ENCODE measurements at regions not wholly inside any gene's neighbourhood (a gene's known extent, or its start where the extent isn't known, plus 50 kb on each side); places are given as distances from the start of the nearest gene placed in this dataset.
"Not testable (repeated sequence)": the region's sequence is repeated elsewhere in the genome, so short reads cannot be mapped to it uniquely, and the experiment has no call there.

- DNase-seq = no peak
These were observed 157.1 kb upstream of the BCHE start for GRCh38 chr3:165994293-165994692.

- no peak for DNase-seq
These were observed 147.4 kb upstream of the BCHE start for GRCh38 chr3:165984589-165984988.

GRCh38 chr3:165983284-165983683, 146.1 kb upstream of the BCHE start:
- DNase-seq = no peak

GRCh38 chr3:165981318-165981717, 144.1 kb upstream of the BCHE start:
- DNase-seq = no peak

GRCh38 chr3:165960825-165961224, 123.6 kb upstream of the BCHE start:
- DNase-seq = not testable (repeated sequence)

GRCh38 chr3:165954171-165954570, 116.9 kb upstream of the BCHE start:
- DNase-seq = no peak

GRCh38 chr3:165946360-165946759, 109.1 kb upstream of the BCHE start:
- no peak for DNase-seq

GRCh38 chr3:165938986-165939540, 101.8 kb upstream of the BCHE start:
- DNase-seq = no peak

- DNase-seq = not testable (repeated sequence)
These were observed 98.9 kb upstream of the BCHE start for GRCh38 chr3:165936081-165936480.

- DNase-seq = not testable (repeated sequence)
These were observed 87.1 kb upstream of the BCHE start for GRCh38 chr3:165924301-165924791.

- DNase-seq = no peak
These were observed 83.8 kb upstream of the BCHE start for GRCh38 chr3:165920984-165921383.

GRCh38 chr3:165919284-165919683, 82.1 kb upstream of the BCHE start:
- DNase-seq = no peak

GRCh38 chr3:165918657-165918979, 81.4 kb upstream of the BCHE start:
- DNase-seq = no peak

- not testable (repeated sequence) for DNase-seq
These were observed 80.9 kb upstream of the BCHE start for GRCh38 chr3:165917938-165918656.

- not testable (repeated sequence) for DNase-seq
These were observed 77.9 kb upstream of the BCHE start for GRCh38 chr3:165915104-165915503.

GRCh38 chr3:165903885-165904630, 66.8 kb upstream of the BCHE start:
- DNase-seq = no peak

GRCh38 chr3:165899066-165899465, 61.8 kb upstream of the BCHE start:
- no peak for DNase-seq

- no peak for DNase-seq
These were observed 59.9 kb upstream of the BCHE start for GRCh38 chr3:165897137-165897536.

GRCh38 chr3:165895919-165896318, 58.7 kb upstream of the BCHE start:
- no peak for DNase-seq

GRCh38 chr3:165892565-165892964, 55.3 kb upstream of the BCHE start:
- no peak for DNase-seq
